ENCODE measurements at regions not wholly inside any gene's neighbourhood (a gene's known extent, or its start where the extent isn't known, plus 50 kb on each side); places are given as distances from the start of the nearest gene placed in this dataset.

DNA sequence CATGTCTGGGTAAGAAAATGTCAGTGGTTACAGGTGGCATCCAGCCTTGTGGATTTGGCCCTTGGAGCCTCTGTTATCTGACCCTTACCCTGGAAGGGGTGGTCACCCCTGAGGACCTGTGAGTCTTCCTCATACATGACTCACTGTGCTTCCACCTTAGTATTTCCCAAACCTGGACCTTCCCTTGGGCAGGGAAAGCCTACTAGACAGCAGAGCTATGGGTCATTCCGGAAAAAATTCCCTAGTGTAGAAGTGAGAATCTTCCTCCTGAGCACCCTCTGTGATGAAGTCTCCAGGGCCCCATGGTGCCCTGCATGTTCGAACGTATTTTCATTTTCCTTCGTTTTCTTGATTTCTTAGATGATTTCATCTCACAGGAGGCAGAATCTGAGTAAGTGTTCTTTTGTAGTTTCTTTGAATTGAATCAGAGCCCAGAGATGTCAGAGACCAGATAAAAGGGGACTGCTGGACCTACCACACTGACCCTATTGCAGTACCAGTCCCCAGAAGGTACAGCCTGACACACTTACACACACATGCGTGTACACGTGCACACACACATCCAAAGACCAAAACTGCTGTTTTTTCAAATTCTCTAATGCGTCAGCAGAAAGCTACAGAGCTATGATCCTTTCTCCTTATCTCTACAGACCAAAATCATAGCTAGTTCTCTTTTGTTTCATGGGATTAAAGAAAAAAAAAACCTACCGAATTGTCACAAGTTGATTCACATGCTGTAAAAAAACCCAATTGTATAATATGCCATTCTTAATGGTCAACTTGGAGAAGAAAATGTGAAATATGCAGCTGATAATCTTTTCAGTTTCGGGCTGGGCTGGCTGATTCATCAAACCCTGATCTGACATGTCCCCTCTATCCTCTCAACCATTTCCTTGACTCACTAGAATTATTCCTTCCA is 50.5 kb upstream of the ARHGEF3 start:
- no peak overlapping the region for H3K4me3 ChIP-seq
- no peaks in the 10 kb centered on the region for H3K9me3 ChIP-seq
- no peak for DNase-seq
- peaks cover 0 to 11% (median 7%) of the 10 kb centered on the region in 6 donors for H3K4me1 ChIP-seq
- TF ChIP-seq, protein P1, sequence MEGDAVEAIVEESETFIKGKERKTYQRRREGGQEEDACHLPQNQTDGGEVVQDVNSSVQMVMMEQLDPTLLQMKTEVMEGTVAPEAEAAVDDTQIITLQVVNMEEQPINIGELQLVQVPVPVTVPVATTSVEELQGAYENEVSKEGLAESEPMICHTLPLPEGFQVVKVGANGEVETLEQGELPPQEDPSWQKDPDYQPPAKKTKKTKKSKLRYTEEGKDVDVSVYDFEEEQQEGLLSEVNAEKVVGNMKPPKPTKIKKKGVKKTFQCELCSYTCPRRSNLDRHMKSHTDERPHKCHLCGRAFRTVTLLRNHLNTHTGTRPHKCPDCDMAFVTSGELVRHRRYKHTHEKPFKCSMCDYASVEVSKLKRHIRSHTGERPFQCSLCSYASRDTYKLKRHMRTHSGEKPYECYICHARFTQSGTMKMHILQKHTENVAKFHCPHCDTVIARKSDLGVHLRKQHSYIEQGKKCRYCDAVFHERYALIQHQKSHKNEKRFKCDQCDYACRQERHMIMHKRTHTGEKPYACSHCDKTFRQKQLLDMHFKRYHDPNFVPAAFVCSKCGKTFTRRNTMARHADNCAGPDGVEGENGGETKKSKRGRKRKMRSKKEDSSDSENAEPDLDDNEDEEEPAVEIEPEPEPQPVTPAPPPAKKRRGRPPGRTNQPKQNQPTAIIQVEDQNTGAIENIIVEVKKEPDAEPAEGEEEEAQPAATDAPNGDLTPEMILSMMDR (IDR thresholded peaks at IDR 0.05 in 8 of 11, conservative IDR thresholded peaks at IDR 0.05 in 3 of 11) = no peak
- TF ChIP-seq POLR2A (IDR thresholded peaks at IDR 0.05) (no peak), POLR2AphosphoS5 (IDR thresholded peaks at IDR 0.05) (no peak)
- no peaks in the 10 kb centered on the region for H3K27me3 ChIP-seq (replicated peaks in 1 of 7)
- intact Hi-C loops (cut with DNase I; ENCODE audit: low total_unique reads) = no loop called here
- 89 to 96% (median 93%) methylated on average over 9 of the region's 9 CpGs for WGBS, 5 donors
- no peaks in the 10 kb centered on the region for H3K36me3 ChIP-seq
- H3K27ac ChIP-seq = no peak overlapping the region

All from spleen (tissue), 11 donors.